ENCODE measurements at regions not wholly inside any gene's neighbourhood (a gene's known extent, or its start where the extent isn't known, plus 50 kb on each side); places are given as distances from the start of the nearest gene placed in this dataset.

DNA sequence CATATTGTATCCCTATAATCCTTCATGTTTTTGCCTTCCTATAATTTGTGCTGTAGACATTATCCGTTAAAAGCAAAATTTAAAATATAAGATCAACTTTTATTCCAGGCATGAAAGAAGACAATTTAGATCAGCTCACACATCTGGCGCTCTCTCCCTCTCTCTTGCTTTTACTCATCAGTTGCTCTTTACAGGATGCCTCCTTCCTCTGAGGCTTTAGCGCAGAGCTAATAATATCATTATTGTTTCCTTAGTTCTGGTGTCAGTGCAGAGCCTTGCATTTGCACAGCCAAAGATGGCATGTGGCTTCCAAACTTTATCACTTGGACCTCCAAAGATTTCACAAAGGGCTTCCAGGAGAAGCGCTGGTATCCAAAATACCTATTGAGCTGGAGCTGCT, 295.1 kb downstream of the FGF9 start:
- ATAC-seq (ENCODE audit: low read depth) (no peak), DNase-seq (no peak)
- TF ChIP-seq, protein P1, sequence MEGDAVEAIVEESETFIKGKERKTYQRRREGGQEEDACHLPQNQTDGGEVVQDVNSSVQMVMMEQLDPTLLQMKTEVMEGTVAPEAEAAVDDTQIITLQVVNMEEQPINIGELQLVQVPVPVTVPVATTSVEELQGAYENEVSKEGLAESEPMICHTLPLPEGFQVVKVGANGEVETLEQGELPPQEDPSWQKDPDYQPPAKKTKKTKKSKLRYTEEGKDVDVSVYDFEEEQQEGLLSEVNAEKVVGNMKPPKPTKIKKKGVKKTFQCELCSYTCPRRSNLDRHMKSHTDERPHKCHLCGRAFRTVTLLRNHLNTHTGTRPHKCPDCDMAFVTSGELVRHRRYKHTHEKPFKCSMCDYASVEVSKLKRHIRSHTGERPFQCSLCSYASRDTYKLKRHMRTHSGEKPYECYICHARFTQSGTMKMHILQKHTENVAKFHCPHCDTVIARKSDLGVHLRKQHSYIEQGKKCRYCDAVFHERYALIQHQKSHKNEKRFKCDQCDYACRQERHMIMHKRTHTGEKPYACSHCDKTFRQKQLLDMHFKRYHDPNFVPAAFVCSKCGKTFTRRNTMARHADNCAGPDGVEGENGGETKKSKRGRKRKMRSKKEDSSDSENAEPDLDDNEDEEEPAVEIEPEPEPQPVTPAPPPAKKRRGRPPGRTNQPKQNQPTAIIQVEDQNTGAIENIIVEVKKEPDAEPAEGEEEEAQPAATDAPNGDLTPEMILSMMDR (IDR thresholded peaks at IDR 0.05), result no peak
- Mint-ChIP-seq H3K36me3 (ENCODE audit: low read depth) (no peaks in the 10 kb centered on the region), H3K27me3 (no peaks in the 10 kb centered on the region), H3K27ac (no peak overlapping the region), H3K4me1 (no peaks in the 10 kb centered on the region), H3K4me3 (no peak overlapping the region), H3K9me3 (peaks cover 13% of the 10 kb centered on the region)
- intact Hi-C loops (cut with micrococcal nuclease), result no loop called here
- POLR2A ChIA-PET, result no interaction called here
- CTCF ChIA-PET, result no interaction called here

DNA sequence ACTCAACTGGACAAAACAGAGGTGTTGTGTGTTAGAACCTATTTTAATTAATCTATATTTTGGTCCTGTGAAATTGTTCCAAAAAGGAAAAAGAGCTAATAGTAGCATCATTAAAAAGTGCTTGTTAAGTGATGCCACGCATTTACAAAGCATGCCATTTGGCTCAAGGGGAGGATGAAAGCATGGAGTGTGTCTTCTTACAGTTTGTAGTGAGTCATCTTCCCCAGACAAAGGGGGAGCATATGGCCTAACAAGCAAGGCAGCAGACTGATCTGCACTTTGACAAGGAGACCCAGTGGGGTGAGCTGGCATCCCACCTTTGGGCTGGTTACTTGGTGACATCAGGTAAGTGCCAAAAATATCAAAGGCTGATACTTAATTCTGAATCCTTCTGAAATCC, 297.0 kb downstream of the FGF9 start:
- Mint-ChIP-seq H3K4me3 (no peak overlapping the region), H3K27ac (no peak overlapping the region), H3K27me3 (no peaks in the 10 kb centered on the region), H3K9me3 (peaks cover under 1% of the 10 kb centered on the region), H3K36me3 (ENCODE audit: low read depth) (no peaks in the 10 kb centered on the region), H3K4me1 (no peaks in the 10 kb centered on the region)
- intact Hi-C loops (cut with micrococcal nuclease), result no loop called here
- DNase-seq (no peak), ATAC-seq (ENCODE audit: low read depth) (no peak)
- CTCF ChIA-PET, result no interaction called here
- TF ChIP-seq, protein P1 (IDR thresholded peaks at IDR 0.05), result no peak
- POLR2A ChIA-PET, result no interaction called here

DNA sequence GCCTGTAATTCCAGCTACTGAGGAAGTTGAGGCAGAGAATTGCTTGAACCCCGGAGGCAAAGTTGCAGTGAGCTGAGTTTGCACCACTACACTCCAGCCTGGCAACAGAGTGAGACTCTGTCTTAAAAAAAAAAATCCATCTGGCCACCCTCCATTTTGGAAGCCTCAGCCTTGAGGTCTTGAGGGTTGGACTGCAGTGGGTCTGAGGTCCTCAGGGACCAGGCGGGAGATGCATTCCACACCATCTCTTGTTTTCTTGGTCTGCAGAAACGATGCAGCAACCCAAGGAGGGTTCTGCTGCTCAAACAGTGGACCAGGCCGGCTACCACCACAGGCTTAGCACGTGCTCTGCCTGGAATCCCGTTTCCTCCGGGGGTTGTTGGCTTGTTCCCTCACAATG, 299.3 kb downstream of the FGF9 start:
- H3K4me3 Mint-ChIP-seq, result no peak overlapping the region
- no peak overlapping the region for H3K27ac Mint-ChIP-seq
- TF ChIP-seq, protein P1 (IDR thresholded peaks at IDR 0.05), result no peak
- H3K9me3 Mint-ChIP-seq, result no peaks in the 10 kb centered on the region
- no peaks in the 10 kb centered on the region for H3K36me3 Mint-ChIP-seq (ENCODE audit: low read depth)
- ATAC-seq (ENCODE audit: low read depth) (no peak), DNase-seq (no peak)
- no peaks in the 10 kb centered on the region for H3K4me1 Mint-ChIP-seq
- POLR2A ChIA-PET, result no interaction called here
- CTCF ChIA-PET, result no interaction called here
- H3K27me3 Mint-ChIP-seq, result no peaks in the 10 kb centered on the region
- intact Hi-C loops (cut with micrococcal nuclease), result no loop called here

GRCh38 chr13:21970918-21971317, 300.0 kb downstream of the FGF9 start:
- POLR2A ChIA-PET, result no interaction called here
- intact Hi-C loops (cut with micrococcal nuclease), result no loop called here
- Mint-ChIP-seq H3K4me1 (no peaks in the 10 kb centered on the region), H3K9me3 (no peaks in the 10 kb centered on the region), H3K27me3 (no peaks in the 10 kb centered on the region), H3K4me3 (no peak overlapping the region), H3K36me3 (ENCODE audit: low read depth) (no peaks in the 10 kb centered on the region), H3K27ac (no peak overlapping the region)
- no peak for DNase-seq
- CTCF ChIA-PET, result no interaction called here
- no peak for ATAC-seq (ENCODE audit: low read depth)
- TF ChIP-seq, protein P1 (IDR thresholded peaks at IDR 0.05), result no peak

DNA sequence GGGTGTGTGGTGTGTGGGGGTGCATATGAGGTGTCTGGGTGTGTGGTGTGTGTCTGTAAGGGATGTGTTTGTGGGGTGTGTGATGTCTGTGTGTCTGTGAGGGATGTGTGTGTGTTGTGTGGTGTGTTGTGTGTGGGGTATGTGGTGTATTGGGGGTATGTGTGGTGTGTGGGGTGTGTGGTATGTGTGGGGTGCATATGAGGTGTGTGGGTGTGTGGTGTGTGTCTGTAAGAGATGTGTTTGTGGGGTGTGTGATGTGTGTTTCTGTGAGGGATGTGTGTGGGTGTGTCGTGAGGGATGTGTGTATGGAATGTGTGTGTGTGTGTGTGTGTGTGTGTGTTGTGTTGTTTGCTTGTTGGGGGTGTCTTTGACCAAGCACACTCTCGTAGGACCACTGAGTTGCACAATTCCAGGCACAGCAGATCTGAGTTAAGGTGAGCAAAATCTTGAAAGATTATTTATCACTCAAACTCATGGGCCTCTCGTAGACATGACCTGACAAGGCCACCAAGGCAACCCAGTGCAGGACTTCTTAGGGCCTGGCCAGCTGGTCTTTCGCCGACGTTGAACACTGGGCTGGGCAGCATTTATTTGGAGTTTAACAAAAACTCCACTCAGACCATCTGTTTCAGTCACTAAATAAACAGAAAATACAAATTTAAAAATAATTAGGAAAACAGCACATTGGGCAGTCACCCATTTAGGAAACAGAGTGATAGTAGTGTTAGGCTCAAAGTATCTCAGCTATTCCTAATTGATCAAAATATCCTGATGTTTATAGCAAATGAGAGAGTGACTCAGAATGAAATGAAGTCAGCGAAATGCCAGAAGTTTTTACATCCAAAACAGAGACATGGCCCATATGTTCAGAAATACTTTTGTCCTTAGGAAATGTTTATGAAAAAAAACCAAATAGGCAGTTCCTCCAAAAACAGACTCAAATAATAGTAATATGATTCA, 301.1 kb downstream of the FGF9 start:
- Mint-ChIP-seq H3K27ac (no peak overlapping the region), H3K27me3 (no peaks in the 10 kb centered on the region), H3K4me1 (no peaks in the 10 kb centered on the region), H3K4me3 (no peak overlapping the region), H3K36me3 (ENCODE audit: low read depth) (no peaks in the 10 kb centered on the region), H3K9me3 (no peaks in the 10 kb centered on the region)
- ChIA-PET POLR2A (no interaction called here), CTCF (no interaction called here)
- intact Hi-C loops (cut with micrococcal nuclease), result no loop called here
- ATAC-seq (ENCODE audit: low read depth) (no peak), DNase-seq (no peak)
- TF ChIP-seq, protein P1 (IDR thresholded peaks at IDR 0.05), result no peak
